NCI-H510A (cell line): ENCODE measurements at regions not wholly inside any gene's neighbourhood (a gene's known extent, or its start where the extent isn't known, plus 50 kb on each side); places are given as distances from the start of the nearest gene placed in this dataset.

Experiments
- DNase-seq: peaks from one replicate; lab custom pipeline; 2025; lab: John Stamatoyannopoulos, UW

DNA sequence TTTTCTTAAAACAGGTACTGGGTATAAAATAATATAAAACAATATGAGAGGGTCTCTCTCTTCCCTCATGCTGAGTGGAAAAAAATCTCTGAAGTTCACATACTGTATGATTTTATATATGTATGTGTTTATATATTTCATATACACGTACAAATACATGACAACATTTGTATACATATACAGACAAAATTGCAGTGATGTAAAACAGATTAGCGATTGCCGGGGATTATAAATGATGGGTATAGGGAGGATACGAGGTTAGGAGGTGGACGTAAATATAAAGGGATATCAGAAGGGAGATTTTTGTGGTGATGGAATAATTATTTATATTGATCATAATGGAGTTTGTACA, 194.8 kb upstream of the PRSS16 start:
- no peak for DNase-seq

DNA sequence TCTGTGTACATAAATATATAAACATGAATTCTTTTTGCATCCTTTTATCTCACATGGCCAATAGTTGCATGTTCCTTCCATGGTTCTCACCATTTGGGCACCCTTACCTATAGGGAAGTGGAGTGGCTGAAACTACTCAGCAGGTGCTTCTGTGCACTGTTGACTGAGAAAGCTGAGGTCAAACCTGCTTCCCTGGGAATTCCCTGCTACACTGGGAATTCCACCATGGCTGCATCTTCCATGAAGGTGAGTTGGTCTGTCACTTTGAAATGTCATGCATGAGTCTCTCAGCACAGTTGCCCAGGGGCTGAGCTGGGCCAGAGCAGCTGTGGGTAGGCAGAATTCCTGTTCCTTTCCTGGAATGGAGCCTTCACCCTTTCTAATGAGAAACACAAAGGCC, 193.8 kb upstream of the PRSS16 start:
- DNase-seq: peak; percentile 16

DNA sequence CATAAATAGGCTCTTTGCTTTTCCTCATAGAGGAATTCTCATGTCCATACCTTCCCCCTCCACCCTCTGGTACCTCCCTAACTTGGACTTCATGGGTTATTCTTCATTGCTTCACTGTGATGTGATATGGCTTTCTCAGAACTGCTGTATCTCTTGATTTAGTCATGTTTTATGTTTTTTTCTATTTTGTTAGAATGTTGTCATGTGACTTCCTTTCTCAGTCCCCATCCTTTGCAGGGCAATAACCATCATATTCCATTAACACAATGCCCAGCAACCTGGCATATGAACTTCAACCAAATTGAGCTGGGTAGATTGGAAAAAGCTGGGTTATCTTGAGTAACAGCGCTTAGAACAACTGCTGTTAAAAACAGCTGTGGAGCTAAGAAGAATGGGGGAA, 190.9 kb upstream of the PRSS16 start:
- no peak for DNase-seq

DNA sequence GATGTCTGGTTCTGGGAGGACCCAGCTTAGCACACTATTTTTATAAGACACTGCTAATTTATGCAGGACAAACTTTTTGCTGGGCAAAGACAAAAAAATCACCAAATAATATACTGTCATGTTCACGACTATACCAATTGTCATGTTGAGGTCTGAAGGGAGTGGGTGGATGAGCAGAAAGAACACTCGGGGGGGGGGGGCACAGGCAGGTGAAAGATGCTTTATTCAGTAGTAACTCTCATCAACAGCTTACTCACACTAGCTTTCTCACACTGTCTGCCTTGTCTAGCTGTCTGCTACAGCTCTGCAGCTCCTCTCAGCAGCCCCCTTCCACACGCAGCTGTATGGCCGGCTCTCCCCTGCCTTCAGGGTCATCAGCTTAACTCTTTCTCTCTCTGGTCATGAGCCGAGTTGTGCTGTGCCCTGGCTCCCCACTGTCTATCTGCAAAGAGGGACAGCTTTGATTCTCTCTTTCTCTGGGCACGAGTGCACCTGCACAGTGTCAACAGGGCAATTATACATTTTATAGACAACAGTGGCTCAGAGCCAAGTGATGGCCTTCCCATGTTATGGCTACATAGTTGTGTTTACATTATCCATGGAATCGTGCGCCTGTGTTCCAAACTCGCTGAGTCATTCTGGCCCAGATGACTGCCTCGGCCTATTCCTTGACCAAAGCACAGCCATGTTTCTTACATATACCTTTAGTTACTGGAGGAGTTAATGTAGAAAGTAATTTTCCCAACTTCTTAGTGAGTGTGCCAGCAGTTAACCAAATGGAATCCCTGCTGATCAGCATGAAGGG, 187.7 kb upstream of the PRSS16 start:
- DNase-seq: peak; percentile 80

DNA sequence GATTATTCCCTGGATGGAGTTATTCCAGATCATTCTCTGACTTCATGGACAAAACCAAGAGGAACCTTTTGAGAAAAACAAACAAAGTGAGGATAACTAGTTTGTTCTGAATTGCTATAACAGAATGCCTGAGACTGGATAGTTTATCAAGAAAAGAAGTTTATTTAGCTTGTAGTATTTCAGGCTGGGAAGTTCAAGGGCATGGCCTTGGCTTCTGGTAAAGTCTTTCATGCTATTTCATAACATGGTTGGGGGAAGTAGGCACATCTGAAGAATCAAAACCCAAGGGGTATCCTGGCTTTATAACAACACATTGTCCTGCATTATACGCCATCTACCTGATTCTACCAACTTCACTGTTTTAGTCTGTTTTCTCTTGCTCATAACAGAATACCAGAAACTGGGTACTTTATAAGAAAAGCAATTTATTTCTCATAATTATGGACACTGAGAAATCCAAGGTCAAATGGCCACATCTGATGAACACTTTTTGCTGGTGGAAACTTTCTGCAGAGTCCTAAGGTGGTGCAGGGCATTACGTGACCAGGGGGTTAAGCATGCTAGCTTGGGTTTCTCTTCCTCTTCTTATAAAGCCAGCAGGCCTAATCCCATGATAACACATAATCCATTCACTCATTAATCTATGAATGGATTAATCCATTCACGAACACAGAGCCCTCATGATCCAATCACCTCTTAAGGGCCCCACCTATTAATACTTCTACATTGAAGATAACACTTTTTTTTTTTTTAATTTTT, 186.1 kb upstream of the PRSS16 start:
- DNase-seq: no peak

DNA sequence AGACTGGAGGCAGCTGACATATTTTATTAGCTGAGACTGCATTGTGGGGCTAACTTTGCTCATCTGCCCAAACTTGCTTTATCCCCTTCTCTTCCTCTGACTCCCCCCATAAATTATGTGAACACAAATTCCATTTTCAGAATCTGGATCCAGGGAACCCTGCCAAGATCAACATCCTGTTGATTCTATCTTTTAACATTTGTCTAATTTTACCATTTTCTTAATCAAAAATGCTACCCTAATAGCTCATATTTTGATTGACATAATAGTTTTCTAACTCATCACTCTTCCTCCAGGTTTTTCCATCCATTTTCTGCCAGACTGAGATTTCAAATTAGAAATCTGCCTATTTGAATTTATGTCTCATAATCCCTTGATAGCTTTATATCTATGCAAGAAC, 184.7 kb upstream of the PRSS16 start:
- no peak for DNase-seq

DNA sequence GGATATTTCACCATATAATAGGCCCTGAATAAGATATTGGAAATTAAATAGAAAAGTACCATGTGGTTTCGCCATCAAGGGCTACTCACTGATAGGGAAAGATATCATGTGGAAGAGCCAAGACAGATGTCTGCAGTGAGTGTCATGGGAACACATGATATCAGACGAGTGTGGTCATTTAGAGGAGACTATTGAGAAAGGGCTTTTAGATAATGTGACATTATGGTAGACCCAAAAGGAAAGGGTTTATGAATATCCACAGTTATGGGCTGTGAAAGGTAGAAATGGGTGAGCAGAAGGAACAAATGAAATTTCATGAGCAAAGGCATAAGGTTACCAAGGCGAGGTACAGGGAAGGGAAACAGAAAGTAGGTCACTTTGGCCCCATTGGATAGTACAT, 182.3 kb upstream of the PRSS16 start:
- no peak for DNase-seq

DNA sequence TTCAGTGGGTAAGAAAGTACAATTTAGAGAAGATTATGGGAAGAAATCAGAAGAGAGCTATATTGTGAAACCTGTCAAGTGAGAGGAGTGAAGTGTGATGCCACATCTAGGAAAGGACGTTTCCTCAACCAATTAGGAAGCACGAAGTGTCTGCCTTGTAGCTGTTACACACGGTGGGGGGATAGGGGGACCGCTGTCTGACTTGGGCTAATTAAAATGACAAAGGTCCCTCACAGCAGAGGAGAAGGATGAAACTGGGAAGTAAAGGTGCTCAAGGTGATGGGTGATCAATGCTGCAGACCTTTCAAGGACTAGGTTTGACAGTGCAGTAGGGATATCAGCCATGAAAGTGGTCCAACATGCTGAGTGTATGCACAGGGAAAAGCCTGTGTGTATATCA, 181.1 kb upstream of the PRSS16 start:
- DNase-seq: no peak

DNA sequence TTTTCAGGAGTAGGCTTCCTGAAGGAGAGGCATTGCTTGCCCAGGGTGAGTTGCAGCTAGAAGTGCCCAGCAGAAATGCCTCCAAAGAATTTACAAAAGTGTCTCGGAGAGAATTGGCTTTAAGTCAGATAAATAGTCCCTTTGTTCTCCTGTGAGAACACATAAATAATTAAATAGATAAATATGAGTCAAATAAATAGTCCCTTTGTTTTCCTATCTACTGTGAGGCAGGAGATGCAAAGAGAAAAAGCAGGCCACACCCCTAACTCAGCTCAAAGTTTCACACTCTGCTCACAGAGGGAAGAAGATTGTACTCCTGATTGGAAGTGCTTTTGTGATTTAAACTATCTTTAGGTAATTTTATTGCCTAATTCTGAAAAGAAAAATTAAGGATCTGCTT, 180.7 kb upstream of the PRSS16 start:
- DNase-seq: no peak

DNA sequence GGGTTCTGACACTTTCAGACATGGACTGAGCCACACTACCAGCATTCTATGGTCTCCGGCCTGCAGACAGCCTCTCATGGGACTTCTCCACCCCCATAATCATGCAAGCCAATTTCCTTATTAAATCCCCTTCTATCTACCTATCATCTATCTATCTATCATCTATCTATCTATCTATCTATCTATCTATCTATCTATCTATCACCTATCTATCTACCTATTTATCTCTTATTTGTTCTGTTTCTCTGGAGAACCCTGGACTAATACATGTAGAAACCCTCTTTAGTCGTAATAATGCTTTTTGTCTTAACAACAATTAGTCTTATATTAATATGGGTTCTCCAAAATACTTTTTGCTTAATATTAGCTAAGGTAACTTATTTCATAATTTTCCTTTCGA, 174.1 kb upstream of the PRSS16 start:
- DNase-seq: no peak

DNA sequence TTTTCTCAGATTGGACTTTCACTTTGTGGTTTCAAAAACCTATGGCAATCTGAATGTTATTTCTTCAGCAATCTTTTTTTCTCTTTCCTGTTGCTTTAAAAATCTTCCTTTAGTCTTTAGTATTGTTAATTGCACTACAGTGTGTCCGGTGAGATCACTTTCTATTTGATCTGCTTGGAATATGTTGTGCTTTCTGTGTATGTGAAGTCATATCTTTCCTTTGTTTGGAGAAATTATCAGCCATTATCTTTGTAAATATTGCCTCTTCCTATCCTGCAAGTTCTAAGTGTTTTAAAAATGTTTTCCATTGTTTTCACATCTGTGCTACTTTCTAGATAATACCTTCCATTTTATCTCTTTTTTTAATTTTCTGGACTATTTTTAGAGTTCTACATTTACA, 171.4 kb upstream of the PRSS16 start:
- DNase-seq: no peak

DNA sequence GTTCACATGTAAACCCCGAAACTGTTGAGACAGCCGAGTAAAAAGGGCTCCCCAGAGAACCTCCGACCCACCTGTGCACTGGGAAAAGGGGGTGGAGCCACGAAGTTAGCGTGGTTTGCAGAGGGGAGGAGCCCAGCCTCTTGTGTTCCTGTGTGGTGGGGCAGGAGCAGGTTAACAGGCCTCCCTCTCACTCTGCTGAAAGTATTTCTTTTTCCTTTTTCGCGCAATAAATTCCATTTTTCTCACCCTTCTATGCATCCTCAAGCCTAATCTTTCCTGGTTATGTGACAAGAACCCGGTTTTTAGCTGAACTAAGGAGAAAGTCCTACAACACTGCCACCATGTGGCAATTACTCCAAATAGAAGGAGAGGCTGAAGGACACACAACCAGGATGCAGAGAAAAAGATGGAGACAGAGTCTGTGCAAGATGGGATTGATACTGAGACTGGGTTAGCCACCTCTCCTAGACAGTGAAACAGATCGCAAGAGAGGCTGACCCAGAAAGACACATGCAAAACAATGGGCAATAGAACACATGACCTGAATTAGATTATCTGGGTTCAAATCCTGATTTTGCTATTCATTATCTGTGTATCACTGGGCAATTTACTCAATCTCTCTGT, 168.7 kb upstream of the PRSS16 start:
- peak; percentile 72 for DNase-seq

DNA sequence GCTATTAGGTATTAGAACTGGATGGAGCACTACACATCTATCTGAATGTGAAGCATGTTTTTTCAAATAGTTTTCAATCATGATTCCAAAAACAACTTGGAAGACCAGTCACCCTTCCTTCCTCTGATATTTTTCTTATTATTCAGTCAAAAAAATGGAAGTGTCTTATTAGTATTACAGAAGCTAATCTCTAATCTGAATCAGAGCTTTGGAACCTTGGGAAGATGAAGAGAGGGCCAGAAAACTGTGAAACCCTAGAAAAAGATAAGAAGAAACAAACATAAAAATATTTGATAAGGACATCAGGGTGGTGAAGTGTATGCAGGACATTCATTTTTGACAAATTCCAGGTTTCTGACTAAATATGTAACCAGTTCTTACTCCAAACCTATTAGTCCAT, 166.3 kb upstream of the PRSS16 start:
- no peak for DNase-seq

DNA sequence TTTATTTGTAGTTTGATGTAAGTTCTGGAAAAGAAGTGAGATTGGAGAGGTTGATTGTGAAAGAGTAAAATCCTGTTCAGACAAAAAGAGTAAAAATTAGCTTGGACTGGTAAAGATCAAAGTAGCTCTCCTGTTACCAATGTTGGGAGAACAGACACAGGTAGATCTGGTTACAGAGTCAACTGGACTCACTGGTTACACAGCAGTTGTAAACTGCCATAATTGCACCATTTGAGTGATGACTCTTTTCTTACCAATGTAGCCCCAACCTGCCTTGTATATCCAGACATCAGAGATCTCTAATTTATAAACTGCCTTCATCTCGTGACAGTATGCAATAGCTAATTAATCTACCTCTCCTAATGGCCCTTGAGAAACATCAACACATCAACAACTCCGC, 165.6 kb upstream of the PRSS16 start:
- peak; percentile 31 for DNase-seq

DNA sequence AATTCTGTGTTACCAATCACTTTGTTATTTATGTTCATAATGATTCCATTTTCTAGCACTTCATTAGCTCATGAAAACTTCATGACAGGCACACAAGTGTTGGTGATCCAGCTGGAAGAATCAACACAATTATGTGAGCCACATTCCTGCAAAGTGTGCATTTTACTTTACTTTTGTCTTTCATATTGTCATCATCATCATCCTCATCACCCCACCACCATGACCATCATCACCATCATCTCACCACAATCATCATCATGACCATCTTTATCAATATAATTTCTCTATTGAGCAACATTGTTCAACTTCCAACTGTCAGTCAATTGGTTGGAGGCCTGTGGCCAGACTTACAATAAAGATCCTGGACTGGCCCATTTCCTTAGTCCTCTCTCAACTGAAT, 159.4 kb upstream of the PRSS16 start:
- no peak for DNase-seq

DNA sequence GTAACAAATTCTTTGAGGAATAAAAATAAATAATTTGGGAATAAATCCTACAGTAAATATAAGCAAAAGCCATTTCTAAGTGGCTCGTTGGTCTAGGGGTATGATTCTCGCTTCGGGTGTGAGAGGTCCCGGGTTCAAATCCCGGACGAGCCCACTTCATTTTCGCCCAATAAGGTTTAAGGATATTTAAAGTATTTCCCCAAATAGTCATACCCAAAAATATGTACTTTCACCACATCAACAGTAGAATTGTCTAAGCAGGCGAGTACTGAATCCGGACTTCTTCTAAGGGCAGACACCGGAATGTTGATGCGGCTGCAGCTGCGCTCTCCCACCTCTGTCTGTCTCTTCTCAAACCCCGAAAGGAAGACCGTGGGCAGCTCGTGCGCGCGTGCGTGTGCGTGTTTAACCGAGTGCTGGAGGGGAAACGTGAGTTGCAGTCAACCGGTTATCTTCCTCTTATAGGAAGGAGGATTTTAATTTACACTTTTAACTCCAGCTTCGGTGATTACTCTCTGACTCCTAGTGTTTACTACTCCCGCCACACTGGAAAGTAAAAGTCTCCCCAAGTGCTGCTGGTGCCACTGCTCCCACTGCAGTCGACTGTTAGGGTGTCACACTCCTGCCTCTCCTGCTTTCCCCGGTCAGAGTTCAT, 155.7 kb upstream of the PRSS16 start:
- no peak for DNase-seq

DNA sequence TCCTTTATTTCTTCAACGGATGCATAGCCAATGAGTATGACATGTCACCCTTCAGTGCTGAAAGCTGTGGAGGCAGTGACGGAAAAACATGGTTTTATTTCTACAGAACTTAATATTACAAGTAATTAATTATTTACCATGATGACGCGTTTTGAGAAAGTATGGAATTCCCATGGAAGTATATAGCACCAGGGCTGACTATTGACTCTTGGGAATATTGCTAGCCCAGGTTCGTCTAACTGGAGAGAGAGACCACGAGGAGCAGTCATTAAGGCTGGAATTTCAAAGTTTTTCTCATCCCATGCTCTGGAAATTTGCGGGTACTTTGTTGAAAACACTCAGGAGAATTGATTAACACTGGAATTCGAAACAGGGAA, 155.2 kb upstream of the PRSS16 start:
- DNase-seq: no peak

DNA sequence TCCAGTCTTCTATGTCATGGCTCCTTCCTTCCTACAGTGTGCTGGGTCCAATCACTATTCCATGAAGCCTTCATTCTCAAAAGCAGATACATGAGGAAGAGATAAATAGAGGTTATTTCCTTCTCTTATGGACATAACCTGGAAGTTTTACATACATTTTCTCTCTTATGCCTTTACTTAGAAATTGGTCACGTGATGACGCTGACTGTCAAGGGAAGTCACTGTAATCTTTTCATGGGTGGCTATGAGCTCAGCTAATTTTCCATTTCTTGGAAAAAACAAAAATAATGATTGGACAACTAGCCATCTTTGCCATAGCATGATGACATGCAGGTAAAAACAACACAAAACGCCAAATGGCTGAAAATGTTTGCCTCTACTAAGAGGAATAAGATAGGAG, 151.6 kb upstream of the PRSS16 start:
- DNase-seq: no peak

DNA sequence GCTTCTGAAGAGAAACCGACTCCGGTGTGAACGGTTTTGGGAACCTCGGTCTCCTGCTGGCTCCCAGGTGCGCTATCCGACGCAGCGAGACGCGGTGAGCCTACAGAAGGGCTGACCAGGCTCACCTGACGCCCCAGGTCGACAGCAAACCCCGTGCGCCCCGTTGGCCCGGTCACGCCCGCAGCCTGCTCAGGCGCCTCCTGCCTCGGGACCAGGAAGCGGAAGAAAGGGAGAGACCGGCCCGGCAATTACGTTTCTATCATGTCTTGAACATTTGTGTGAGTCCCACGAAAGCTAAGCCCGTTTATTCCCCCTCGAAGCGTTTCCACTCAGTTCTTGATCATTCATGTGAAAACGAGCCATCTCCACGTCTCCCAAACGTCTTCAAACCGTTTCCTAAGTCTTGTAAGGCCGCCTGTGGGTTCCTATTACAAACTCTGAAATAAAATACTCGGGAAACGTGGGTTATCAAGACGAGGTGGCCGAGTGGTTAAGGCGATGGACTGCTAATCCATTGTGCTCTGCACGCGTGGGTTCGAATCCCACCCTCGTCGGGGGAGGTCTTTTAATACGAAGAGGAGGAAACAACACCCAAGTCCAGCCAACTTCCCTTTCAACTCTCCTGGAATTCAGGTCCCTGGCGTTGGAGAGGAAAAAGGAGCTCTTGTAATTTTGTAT, 150.5 kb upstream of the PRSS16 start:
- DNase-seq: no peak

DNA sequence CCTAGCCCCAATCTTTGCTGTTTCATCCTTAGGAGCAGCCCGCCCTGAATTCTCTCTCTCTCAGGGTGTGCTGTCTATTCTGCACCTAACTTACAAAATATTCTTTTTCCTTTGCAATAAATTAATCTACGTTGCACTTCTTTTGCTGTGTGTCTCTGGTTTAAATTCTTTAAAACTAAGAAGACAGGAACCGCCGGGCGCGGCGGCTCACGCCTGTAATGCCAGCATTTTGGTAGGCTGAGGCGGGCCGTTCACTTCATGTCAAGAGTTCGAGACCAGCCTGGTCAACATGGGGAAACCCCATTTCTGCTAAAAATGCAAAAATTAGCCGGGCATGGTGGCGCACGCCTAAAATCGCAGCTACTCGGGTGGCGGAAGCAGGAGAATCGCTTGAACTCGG, 148.5 kb upstream of the PRSS16 start:
- no peak for DNase-seq

DNA sequence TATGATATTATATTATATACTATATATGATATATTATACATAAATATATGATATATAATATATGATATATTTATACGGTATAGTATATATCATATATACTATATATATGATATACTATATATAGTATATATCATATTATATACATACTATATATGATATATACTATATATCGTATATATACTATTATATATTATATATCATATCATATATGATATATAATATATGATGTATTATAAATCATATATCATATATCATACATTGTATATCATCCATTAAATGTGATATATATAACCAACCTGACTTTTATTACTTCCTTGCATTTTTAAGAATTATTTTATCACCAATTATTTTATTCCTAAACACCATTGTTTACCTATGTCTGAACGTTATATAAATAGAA, 146.6 kb upstream of the PRSS16 start:
- no peak for DNase-seq

DNA sequence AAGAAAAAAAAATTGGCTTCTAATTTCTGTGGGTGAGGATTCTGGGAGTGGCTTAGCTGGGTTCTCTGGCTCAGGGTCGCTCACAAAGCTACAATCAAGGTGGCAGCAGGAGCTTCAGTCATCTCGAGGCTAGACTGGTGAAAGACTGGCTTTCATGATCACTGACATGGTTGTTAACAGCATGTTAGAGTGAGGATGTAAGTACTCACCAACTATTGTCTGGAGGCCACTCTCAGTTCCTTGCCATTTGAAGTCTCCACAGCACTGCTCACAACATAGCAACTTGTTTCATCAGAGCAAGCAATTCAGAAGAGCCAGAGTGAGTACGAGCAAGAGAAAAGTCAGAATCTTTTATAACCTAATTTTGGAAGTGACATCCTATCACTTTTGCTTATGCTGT, 145.7 kb upstream of the PRSS16 start:
- DNase-seq: no peak
